HCT116 (cell line): ENCODE measurements at regions not wholly inside any gene's neighbourhood (a gene's known extent, or its start where the extent isn't known, plus 50 kb on each side); places are given as distances from the start of the nearest gene placed in this dataset.

Experiments
- ATAC-seq: fragments of 200-7000 bp; cut with Tn5 transposase; 2 replicates; pipeline ENCODE4 v1.9.1; 2020; ENCODE audit warnings: mild to moderate bottlenecking, moderate library complexity
- BruUV-seq: library from RNA; stranded (reverse); fragments of 400-500 nt; replicated peaks from 2 replicates; lab custom pipeline; 2021; lab: Mats Ljungman, UMichigan
- CTCF ChIA-PET: fragments of 300-600 bp; sonication (Branson Sonifier 250); formaldehyde crosslinking; loops from one replicate; lab custom pipeline; 2021; ENCODE audit warnings: antibody characterized with exemption; lab: Charles Lee
- POLR2A ChIA-PET: fragments of 300-600, 350-600 bp; sonication (Branson Sonifier 250); formaldehyde crosslinking; loops from one replicate; lab custom pipeline; 2021; ENCODE audit warnings: antibody characterized with exemption; lab: Charles Lee
- RAD21 ChIA-PET, 2 experiments: fragments of 300-600 bp; sonication (Branson Sonifier 250); formaldehyde crosslinking; loops; one replicate each; lab custom pipeline; 2023; ENCODE audit warnings: low total read pairs in 2 of 2; ENCODE audit not compliant: uncharacterized antibody in 2 of 2, unreplicated experiment in 2 of 2, low non-redundant PET in 1 of 2; lab: Charles Lee
- DNase-seq: peaks from one replicate; pipeline ENCODE4 v3.0.0-alpha.2; 2010; ENCODE audit warnings: low read depth, low spot score
- H2AFZ ChIP-seq: fragments of 200-600 bp; shearing (Covaris generic), sonication (generic); 2 replicates; pipeline ENCODE4 v1.6.1; 2017; ENCODE audit warnings: low read depth, mixed run types, mixed read lengths, antibody characterized with exemption, low read length; ENCODE audit not compliant: poor library complexity, severe bottlenecking
- H3K27ac ChIP-seq: 2 replicates; pipeline ENCODE4 v1.5.1; 2012; ENCODE audit warnings: low read depth, low read length
- H3K27me3 ChIP-seq: fragments of 200-600 bp; sonication (generic); 2 replicates; pipeline ENCODE4 v1.6.1; 2016; ENCODE audit warnings: mixed run types, low read length, mixed read lengths; ENCODE audit not compliant: insufficient read depth
- H3K36me3 ChIP-seq, 2 experiments: fragments of 200-500 bp in 1 of 2; fragments of 200-600 bp in 1 of 2; sonication (Bioruptor generic) in 1 of 2; sonication (generic) in 1 of 2; 2 replicates each; pipeline versions ENCODE4 v1.5.1 to v1.6.1; 2014 to 2016; ENCODE audit warnings: low read length in 2 of 2, inconsistent platforms in 1 of 2, mixed read lengths in 1 of 2, mixed run types in 1 of 2; ENCODE audit not compliant: insufficient read depth in 2 of 2, control insufficient read depth in 1 of 2
- H3K4me1 ChIP-seq, 2 experiments: fragments of 200-600 bp in 1 of 2; sonication (generic) in 1 of 2; 2 replicates each; pipeline versions ENCODE4 v1.5.1 to v1.6.1; 2012 to 2017; ENCODE audit warnings: low read length in 2 of 2, inconsistent platforms in 1 of 2, mild to moderate bottlenecking in 1 of 2, mixed read lengths in 1 of 2, mixed run types in 1 of 2, moderate library complexity in 1 of 2; ENCODE audit not compliant: insufficient read depth in 2 of 2, control insufficient read depth in 1 of 2
- H3K4me2 ChIP-seq: fragments of 200-600 bp; sonication (generic); 2 replicates; pipeline ENCODE4 v1.6.1; 2017; ENCODE audit warnings: mixed run types, low read length, mixed read lengths
- H3K4me3 ChIP-seq, 2 experiments: fragments of 200-600 bp in 1 of 2; sonication (generic) in 1 of 2; replicated peaks in 1 of 2; 2 replicates each; pipeline ENCODE4 v1.5.1; 2011 to 2016; ENCODE audit warnings: low read length in 2 of 2, control low read depth in 1 of 2, low read depth in 1 of 2, mild to moderate bottlenecking in 1 of 2, mixed read lengths in 1 of 2, mixed run types in 1 of 2
- H3K79me2 ChIP-seq: fragments of 200-600 bp; sonication (generic); 2 replicates; pipeline ENCODE4 v1.6.1; 2017; ENCODE audit warnings: mild to moderate bottlenecking, mixed run types, low read length, moderate library complexity, mixed read lengths; ENCODE audit not compliant: insufficient read depth
- H3K9ac ChIP-seq: fragments of 200-600 bp; sonication (generic); 2 replicates; pipeline ENCODE4 v1.6.1; 2016; ENCODE audit warnings: low read length, mixed read lengths
- H3K9me2 ChIP-seq: fragments of 200-600 bp; sonication (generic), shearing (Covaris generic); 2 replicates; pipeline ENCODE4 v1.6.1; 2017; ENCODE audit warnings: mixed run types, mild to moderate bottlenecking, moderate library complexity; ENCODE audit not compliant: insufficient read depth
- H3K9me3 ChIP-seq, 2 experiments: fragments of 200-500 bp in 1 of 2; fragments of 200-600 bp in 1 of 2; sonication (Bioruptor generic) in 1 of 2; sonication (generic) in 1 of 2; 2 replicates each; pipeline ENCODE4 v1.6.1; 2014 to 2017; ENCODE audit warnings: low read length in 2 of 2, mixed read lengths in 2 of 2, inconsistent platforms in 1 of 2, low read depth in 1 of 2, mild to moderate bottlenecking in 1 of 2, mixed run types in 1 of 2, moderate library complexity in 1 of 2; ENCODE audit not compliant: control insufficient read depth in 1 of 2, insufficient read depth in 1 of 2
- H4K20me1 ChIP-seq: fragments of 200-600 bp; sonication (generic), shearing (Covaris generic); 2 replicates; pipeline ENCODE4 v1.6.1; 2017; ENCODE audit warnings: mixed run types, mild to moderate bottlenecking, moderate library complexity; ENCODE audit not compliant: insufficient read depth
- ATF3 ChIP-seq: IDR thresholded peaks from 2 replicates; pipeline ENCODE4 v1.6.1; 2012
- CBX3 ChIP-seq: IDR thresholded peaks from 2 replicates; pipeline ENCODE4 v1.6.1; 2012; ENCODE audit warnings: low read depth
- CTCF ChIP-seq, 3 experiments: fragments of 200-600 bp in 1 of 3; sonication (generic) in 1 of 3; IDR thresholded peaks in 2 of 3; conservative IDR thresholded peaks in 1 of 3; 2 replicates each; pipeline ENCODE4 v1.5.1; 2012 to 2017; ENCODE audit warnings: low read depth in 2 of 3, low read length in 2 of 3, antibody characterized with exemption in 1 of 3, borderline replicate concordance in 1 of 3, control low read depth in 1 of 3, mild to moderate bottlenecking in 1 of 3, mixed read lengths in 1 of 3, mixed run types in 1 of 3, moderate library complexity in 1 of 3; ENCODE audit not compliant: insufficient read depth in 1 of 3
- ELF1 ChIP-seq: IDR thresholded peaks from 2 replicates; pipeline ENCODE4 v1.6.1; 2012; ENCODE audit warnings: low read depth, borderline replicate concordance
- EZH2 ChIP-seq: fragments of 200-600 bp; sonication (generic); IDR thresholded peaks from 2 replicates; pipeline ENCODE4 v1.6.1; 2017; ENCODE audit warnings: antibody characterized with exemption, mixed run types
- EZH2phosphoT487 ChIP-seq: fragments of 200-600 bp; IDR thresholded peaks from 2 replicates; pipeline ENCODE4 v1.6.1; 2018; ENCODE audit warnings: antibody characterized with exemption, borderline replicate concordance
- FOSL1 ChIP-seq: IDR thresholded peaks from 2 replicates; pipeline ENCODE4 v1.6.1; 2012; ENCODE audit warnings: low read depth
- JUND ChIP-seq: IDR thresholded peaks from 2 replicates; pipeline ENCODE4 v1.6.1; 2012
- MAX ChIP-seq: IDR thresholded peaks from 2 replicates; pipeline ENCODE4 v1.6.1; 2012
- POLR2A ChIP-seq: IDR thresholded peaks from 2 replicates; pipeline ENCODE4 v1.7.0; 2011; ENCODE audit warnings: borderline replicate concordance; ENCODE audit not compliant: insufficient read depth, insufficient read length; ENCODE audit errors: extremely low read depth
- POLR2AphosphoS5 ChIP-seq: IDR thresholded peaks from 2 replicates; pipeline ENCODE4 v1.6.1; 2011; ENCODE audit warnings: mild to moderate bottlenecking, low read depth, low read length, moderate library complexity
- RAD21 ChIP-seq: IDR thresholded peaks from 2 replicates; pipeline ENCODE4 v1.6.1; 2012; ENCODE audit warnings: low read depth, mild to moderate bottlenecking
- REST ChIP-seq: IDR thresholded peaks from 2 replicates; pipeline ENCODE4 v1.6.1; 2012; ENCODE audit warnings: low read depth
- SIN3A ChIP-seq: IDR thresholded peaks from 2 replicates; pipeline ENCODE4 v1.6.1; 2012; ENCODE audit warnings: low read depth
- SRF ChIP-seq: IDR thresholded peaks from 2 replicates; pipeline ENCODE4 v1.6.1; 2012; ENCODE audit warnings: low read depth
- TCF7L2 ChIP-seq: IDR thresholded peaks from 2 replicates; pipeline ENCODE4 v1.7.0; 2011; ENCODE audit warnings: borderline replicate concordance, inconsistent platforms; ENCODE audit not compliant: insufficient read depth, insufficient read length; ENCODE audit errors: extremely low read depth
- ZBTB33 ChIP-seq: IDR thresholded peaks from 2 replicates; pipeline ENCODE4 v1.6.1; 2011; ENCODE audit warnings: mild to moderate bottlenecking, low read length, moderate library complexity; ENCODE audit not compliant: insufficient replicate concordance; ENCODE audit errors: extremely low read depth
- ZNF274 ChIP-seq: fragments of 200-500 bp; sonication (Bioruptor generic); IDR thresholded peaks from 2 replicates; pipeline ENCODE4 v1.6.1; 2014; ENCODE audit warnings: mild to moderate bottlenecking, low read depth, low read length, inconsistent platforms
- intact Hi-C: fragments of 100-400 bp; cut with micrococcal nuclease; formaldehyde crosslinking; loops from 2 replicates; pipeline ENCODE4 v1.10.0; 2022

GRCh38 chr3:36172699-36173098, 207.6 kb upstream of the STAC start:
- no TSS peak for BruUV-seq
- Histone ChIP-seq H2AFZ (no peak overlapping the region), H3K9me2 (no peaks in the 10 kb centered on the region), H3K36me3 (no peaks in the 10 kb centered on the region), H3K4me2 (no peak overlapping the region), H4K20me1 (no peaks in the 10 kb centered on the region), H3K4me3 (no peak overlapping the region), H3K79me2 (no peaks in the 10 kb centered on the region), H3K9me3 (no peaks in the 10 kb centered on the region; a peak in 1 of 4 replicates), H3K27me3 (no peaks in the 10 kb centered on the region), H3K9ac (no peak overlapping the region), H3K4me1 (no peaks in the 10 kb centered on the region), H3K27ac (no peak overlapping the region)
- POLR2A ChIA-PET, result no interaction called here
- DNase-seq (no peak), ATAC-seq (no peak)
- RAD21 ChIA-PET, result no interaction called here
- TF ChIP-seq REST (no peak), FOSL1 (no peak), ELF1 (no peak), CTCF (IDR thresholded peaks at IDR 0.05 in 2 of 3, conservative IDR thresholded peaks at IDR 0.05 in 1 of 3; ENCODE audit: borderline replicate concordance in 1 of 3, insufficient read depth in 1 of 3, low read depth in 2 of 3, low read length in 2 of 3) (no peak), POLR2A (no peak), ZNF274 (no peak), CBX3 (no peak), ATF3 (no peak), JUND (no peak), EZH2phosphoT487 (no peak), MAX (no peak), SIN3A (no peak), POLR2AphosphoS5 (no peak), EZH2 (no peak), SRF (no peak), TCF7L2 (no peak), RAD21 (no peak), ZBTB33 (no peak)
- intact Hi-C loops, result no loop called here
- CTCF ChIA-PET, result no interaction called here
